C4-2B (cell line): ENCODE measurements at regions not wholly inside any gene's neighbourhood (a gene's known extent, or its start where the extent isn't known, plus 50 kb on each side); places are given as distances from the start of the nearest gene placed in this dataset.
"Not testable (repeated sequence)": the region's sequence is repeated elsewhere in the genome, so short reads cannot be mapped to it uniquely, and the experiment has no call there.

Experiments
- ZFX ChIP-seq: fragments of 450-650 bp; IDR thresholded peaks from 2 replicates; pipeline ENCODE4 v1.6.1; 2017
- TF ChIP-seq, protein P1 (sequence below): fragments of 450-650 bp; conservative IDR thresholded peaks from 2 replicates; pipeline ENCODE4 v1.5.1; 2017; ENCODE audit warnings: mild to moderate bottlenecking

DNA sequence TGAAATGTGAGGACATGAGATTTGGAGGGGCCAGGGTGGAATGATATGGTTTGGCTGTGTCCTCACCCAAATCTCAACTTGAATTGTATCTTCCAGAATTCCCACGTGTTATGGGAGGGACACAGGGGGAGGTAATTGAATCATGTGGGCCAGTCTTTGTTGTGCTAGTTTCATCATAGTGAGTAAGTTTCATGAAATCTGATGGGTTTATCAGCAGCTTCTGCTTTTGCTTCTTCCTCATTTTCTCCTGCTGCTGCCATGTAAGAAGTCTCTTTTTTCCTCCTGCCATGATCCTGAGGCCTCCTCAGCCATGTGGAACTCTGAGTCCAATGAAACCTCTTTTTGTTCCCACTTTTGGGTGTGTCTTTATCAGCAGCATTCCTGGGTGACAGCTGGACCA, 104.3 kb upstream of the UNC5B start:
- TF ChIP-seq, protein P1, sequence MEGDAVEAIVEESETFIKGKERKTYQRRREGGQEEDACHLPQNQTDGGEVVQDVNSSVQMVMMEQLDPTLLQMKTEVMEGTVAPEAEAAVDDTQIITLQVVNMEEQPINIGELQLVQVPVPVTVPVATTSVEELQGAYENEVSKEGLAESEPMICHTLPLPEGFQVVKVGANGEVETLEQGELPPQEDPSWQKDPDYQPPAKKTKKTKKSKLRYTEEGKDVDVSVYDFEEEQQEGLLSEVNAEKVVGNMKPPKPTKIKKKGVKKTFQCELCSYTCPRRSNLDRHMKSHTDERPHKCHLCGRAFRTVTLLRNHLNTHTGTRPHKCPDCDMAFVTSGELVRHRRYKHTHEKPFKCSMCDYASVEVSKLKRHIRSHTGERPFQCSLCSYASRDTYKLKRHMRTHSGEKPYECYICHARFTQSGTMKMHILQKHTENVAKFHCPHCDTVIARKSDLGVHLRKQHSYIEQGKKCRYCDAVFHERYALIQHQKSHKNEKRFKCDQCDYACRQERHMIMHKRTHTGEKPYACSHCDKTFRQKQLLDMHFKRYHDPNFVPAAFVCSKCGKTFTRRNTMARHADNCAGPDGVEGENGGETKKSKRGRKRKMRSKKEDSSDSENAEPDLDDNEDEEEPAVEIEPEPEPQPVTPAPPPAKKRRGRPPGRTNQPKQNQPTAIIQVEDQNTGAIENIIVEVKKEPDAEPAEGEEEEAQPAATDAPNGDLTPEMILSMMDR, result not testable (repeated sequence)
- not testable (repeated sequence) for TF ChIP-seq ZFX
